ENCODE measurements at regions not wholly inside any gene's neighbourhood (a gene's known extent, or its start where the extent isn't known, plus 50 kb on each side); places are given as distances from the start of the nearest gene placed in this dataset.

DNA sequence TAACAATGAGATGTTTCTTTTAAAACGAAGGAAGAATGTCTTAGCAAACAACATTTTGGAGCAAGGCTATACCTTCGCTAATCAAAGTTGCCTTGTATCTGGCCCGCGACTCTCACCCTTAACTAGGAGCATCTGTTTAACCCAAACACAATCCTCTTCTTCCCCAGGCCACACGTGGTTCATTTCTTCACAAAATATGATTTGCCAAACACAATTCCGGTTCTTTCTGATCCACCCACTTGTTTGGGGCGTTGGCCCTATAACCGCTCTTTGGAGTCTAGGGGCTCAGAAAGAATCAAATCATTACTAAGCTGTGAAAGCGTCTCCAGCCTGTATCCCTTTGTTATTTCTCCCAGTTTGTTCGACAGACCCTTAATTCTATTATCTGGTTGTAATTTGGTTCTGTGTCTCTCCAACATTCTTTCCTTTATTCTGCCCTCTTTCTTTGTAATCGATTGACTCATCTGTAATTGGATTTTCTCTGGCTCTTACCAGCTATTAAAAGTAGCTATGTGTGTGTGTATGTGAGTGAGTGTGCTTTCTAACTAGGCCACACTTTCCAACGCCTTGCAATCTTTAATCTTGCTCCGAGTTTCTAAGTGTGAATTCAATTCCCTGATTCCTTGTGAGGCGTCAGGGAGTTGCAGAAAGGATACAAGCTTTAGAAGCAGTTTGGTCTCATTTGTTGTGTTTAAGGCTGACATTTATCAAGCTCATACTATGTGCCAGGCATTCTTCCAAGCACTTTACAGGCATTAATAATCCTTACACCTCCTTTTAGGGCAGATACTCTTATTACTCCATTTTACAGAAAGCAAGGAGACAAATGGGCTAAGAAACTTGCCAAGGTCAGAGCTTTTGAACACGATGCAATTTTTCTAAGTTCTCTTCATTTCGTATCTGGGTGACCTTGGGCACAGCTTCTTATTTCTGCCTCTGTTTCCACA, 138.6 kb upstream of the CPEB2 start:
- peaks cover 0 to 6% (median 0%) of the 10 kb centered on the region in 4 experiments; a peak in 1 of 7 replicates for H3K4me1 ChIP-seq (replicated peaks in 1 of 4; ENCODE audit: control insufficient read depth in 3 of 4, insufficient read depth in 4 of 4, low read length in 3 of 4)
- no peak overlapping the region for H2AK5ac ChIP-seq (ENCODE audit: low read depth, low read length)
- no peak overlapping the region for H4K5ac ChIP-seq (ENCODE audit: insufficient read length, low read depth, low read length)
- no peak overlapping the region for H2BK120ac ChIP-seq (replicated peaks; ENCODE audit: low read depth, low read length)
- FAIRE-seq (no peak), DNase-seq (ENCODE audit: low read depth in 1 of 2, low spot score in 2 of 2) (no peak)
- no peak overlapping the region for H3K4me3 ChIP-seq (ENCODE audit: extremely low read depth in 1 of 4, insufficient read depth in 2 of 4, low read depth in 3 of 4, low read length in 4 of 4)
- H4K91ac ChIP-seq (replicated peaks; ENCODE audit: insufficient read length, low read length) = no peak overlapping the region
- ChIA-PET CTCF (ENCODE audit: partially characterized antibody) (no interaction called here), POLR2A (ENCODE audit: partially characterized antibody) (no interaction called here)
- H4K8ac ChIP-seq (ENCODE audit: extremely low read depth, insufficient read depth, low read length) = no peak overlapping the region
- WGBS, 2 experiments (ENCODE audit: extremely low coverage in 1 of 2, insufficient coverage in 1 of 2, insufficient read length in 1 of 2, insufficient replicate concordance in 2 of 2, low coverage in 1 of 2, low lambda C conversion rate in 2 of 2, missing lambda C conversion rate in 1 of 2) = 89% methylated on average over 16 of the region's 16 CpGs; no CpG with 5 or more reads in 1 of the 2 experiments
- H2AFZ ChIP-seq (ENCODE audit: low read length) = no peak overlapping the region
- H3K23ac ChIP-seq (ENCODE audit: insufficient read length) = no peak overlapping the region
- H3K79me1 ChIP-seq (ENCODE audit: low read depth, low read length) = no peaks in the 10 kb centered on the region
- H3K27ac ChIP-seq (ENCODE audit: low read depth, low read length) = no peak overlapping the region
- no peak overlapping the region for H2BK5ac ChIP-seq (ENCODE audit: low read depth, low read length)
- H3K23me2 ChIP-seq (ENCODE audit: low read depth, low read length) = no peaks in the 10 kb centered on the region
- H3K4ac ChIP-seq (replicated peaks; ENCODE audit: insufficient read length, low read depth, low read length) = no peak overlapping the region
- H3K9me3 ChIP-seq (ENCODE audit: insufficient read depth in 2 of 2, low read depth in 1 of 2, low read length in 1 of 2) = no peaks in the 10 kb centered on the region
- no peak overlapping the region for H3K4me2 ChIP-seq (ENCODE audit: insufficient read depth in 1 of 2, low read depth in 2 of 2, low read length in 2 of 2)
- H3K56ac ChIP-seq (replicated peaks; ENCODE audit: insufficient read length, low read depth, low read length) = no peak overlapping the region
- H2BK12ac ChIP-seq (ENCODE audit: low read depth, low read length) = no peak overlapping the region
- H4K20me1 ChIP-seq (replicated peaks in 1 of 2; ENCODE audit: control insufficient read depth in 1 of 2, insufficient read depth in 2 of 2, low read length in 2 of 2) = no peaks in the 10 kb centered on the region
- H3K36me3 ChIP-seq (ENCODE audit: control insufficient read depth in 2 of 4, insufficient read depth in 4 of 4, low read length in 3 of 4) = no peaks in the 10 kb centered on the region
- no peak overlapping the region for H3K14ac ChIP-seq (ENCODE audit: insufficient read length)
- no peak for TF ChIP-seq EP300 (IDR thresholded peaks at IDR 0.05; ENCODE audit: borderline replicate concordance in 1 of 2, low read depth in 2 of 2, low read length in 2 of 2)
- TF ChIP-seq, protein P1, sequence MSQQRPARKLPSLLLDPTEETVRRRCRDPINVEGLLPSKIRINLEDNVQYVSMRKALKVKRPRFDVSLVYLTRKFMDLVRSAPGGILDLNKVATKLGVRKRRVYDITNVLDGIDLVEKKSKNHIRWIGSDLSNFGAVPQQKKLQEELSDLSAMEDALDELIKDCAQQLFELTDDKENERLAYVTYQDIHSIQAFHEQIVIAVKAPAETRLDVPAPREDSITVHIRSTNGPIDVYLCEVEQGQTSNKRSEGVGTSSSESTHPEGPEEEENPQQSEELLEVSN (IDR thresholded peaks at IDR 0.05) = no peak
- H3K27me3 ChIP-seq (replicated peaks in 1 of 4; ENCODE audit: control insufficient read depth in 3 of 4, extremely low read depth in 1 of 4, insufficient read depth in 3 of 4, low read length in 3 of 4) = no peaks in the 10 kb centered on the region
- H3K9ac ChIP-seq (replicated peaks in 1 of 4; ENCODE audit: extremely low read depth in 1 of 4, low read depth in 3 of 4, low read length in 3 of 4) = no peak overlapping the region
- H2BK15ac ChIP-seq (ENCODE audit: low read length) = no peak overlapping the region
- H3K18ac ChIP-seq (ENCODE audit: extremely low read depth, low read length) = no peak overlapping the region
- H3K79me2 ChIP-seq (ENCODE audit: control insufficient read depth in 1 of 2, insufficient read depth in 2 of 2, low read length in 2 of 2) = no peaks in the 10 kb centered on the region
- no peak overlapping the region for H2BK20ac ChIP-seq (ENCODE audit: low read length)

Data from H1 (cell line).